G401 (cell line): ENCODE measurements at regions not wholly inside any gene's neighbourhood (a gene's known extent, or its start where the extent isn't known, plus 50 kb on each side); places are given as distances from the start of the nearest gene placed in this dataset.
"Not testable (repeated sequence)": the region's sequence is repeated elsewhere in the genome, so short reads cannot be mapped to it uniquely, and the experiment has no call there.

Experiments
- DNase-seq: peaks from one replicate; pipeline ENCODE4 v3.0.0-alpha.2; 2015; ENCODE audit warnings: low spot score
- in situ Hi-C: cut with HindIII; loops from 2 replicates; pipeline ENCODE4 v1.10.0; 2016; ENCODE audit warnings: low sequenced_read_pairs, mixed read lengths

GRCh38 chr2:90295036-90295750 lies 1603.7 kb downstream of the RPIA start:
- in situ Hi-C loops, DNase-seq: not testable (repeated sequence)

GRCh38 chr2:90296484-90296777 lies 1605.0 kb downstream of the RPIA start:
- DNase-seq, in situ Hi-C loops: not testable (repeated sequence)

DNA sequence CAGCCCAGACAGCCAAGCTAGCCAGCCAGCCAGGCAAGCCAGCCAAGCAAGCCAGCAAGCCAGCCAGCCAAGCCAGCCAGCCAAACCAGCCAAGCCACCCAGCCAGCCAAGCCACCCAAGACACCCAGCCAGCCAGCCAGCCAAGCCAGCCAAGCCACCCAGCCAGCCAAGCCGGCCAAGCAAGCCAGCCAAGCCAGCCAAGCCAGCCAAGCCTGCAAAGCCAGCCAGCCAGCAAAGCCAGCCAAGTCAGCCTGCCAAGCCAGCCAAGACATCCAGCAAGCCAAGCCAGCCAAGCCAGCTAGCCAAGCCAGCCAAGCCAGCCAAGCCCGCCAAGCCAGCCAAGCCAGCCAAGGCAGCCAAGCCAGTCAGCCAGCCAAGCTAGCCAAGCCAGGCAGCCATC lies 1606.2 kb downstream of the RPIA start:
- in situ Hi-C loops, DNase-seq: not testable (repeated sequence)

- in situ Hi-C loops, result not testable (repeated sequence)
These were observed 1606.8 kb downstream of the RPIA start for GRCh38 chr2:90298126-90298755.

DNA sequence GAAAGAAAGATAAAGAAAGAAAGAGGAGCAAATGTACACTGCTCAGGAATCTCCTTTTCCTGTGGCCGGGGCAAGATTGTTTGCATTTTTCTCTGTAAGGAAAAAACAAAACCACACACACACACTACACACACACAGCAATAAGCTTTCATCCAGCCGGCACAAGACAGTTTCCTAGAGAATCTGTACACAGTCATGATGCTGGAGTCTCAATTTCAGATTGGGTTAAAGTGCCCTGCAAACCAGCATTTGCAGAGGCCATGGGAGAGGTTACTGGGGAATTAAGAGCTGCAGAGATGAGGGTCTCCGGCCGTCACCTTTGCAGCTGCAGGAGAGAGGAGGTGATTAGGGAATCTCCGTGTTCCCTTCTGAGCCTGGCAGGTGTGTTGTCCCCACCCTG lies 1607.5 kb downstream of the RPIA start:
- in situ Hi-C loops, DNase-seq: not testable (repeated sequence)

More at GRCh38 chr2:90298126-90298755, 1606.8 kb downstream of the RPIA start:
- not testable (repeated sequence) for DNase-seq

- DNase-seq, in situ Hi-C loops: not testable (repeated sequence)
These were observed 1631.5 kb downstream of the RPIA start for GRCh38 chr2:90322982-90323381.

- in situ Hi-C loops, DNase-seq: not testable (repeated sequence)
These were observed 1632.4 kb downstream of the RPIA start for GRCh38 chr2:90323612-90324558.

DNA sequence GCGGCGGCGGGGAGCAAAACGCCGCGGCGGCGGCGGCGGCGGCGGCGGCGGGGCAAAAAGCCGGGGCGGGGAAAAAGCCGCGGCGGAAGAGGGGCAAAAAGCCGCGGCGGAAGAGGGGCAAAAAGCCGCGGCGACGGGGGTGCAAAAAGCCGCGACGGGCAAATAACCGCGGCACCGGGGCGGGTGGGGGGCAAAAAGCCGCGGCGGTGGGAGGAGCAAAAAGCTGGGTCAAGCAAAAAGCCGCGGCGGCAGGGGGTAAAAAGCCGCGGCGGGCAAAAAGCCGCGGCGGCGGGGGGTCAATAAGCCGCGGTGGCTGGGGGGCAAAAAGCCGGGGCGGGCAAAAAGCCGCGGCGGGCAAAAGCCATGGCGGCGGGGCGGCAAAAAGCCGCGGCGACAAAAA lies 1633.2 kb downstream of the RPIA start:
- DNase-seq, in situ Hi-C loops: not testable (repeated sequence)

DNA sequence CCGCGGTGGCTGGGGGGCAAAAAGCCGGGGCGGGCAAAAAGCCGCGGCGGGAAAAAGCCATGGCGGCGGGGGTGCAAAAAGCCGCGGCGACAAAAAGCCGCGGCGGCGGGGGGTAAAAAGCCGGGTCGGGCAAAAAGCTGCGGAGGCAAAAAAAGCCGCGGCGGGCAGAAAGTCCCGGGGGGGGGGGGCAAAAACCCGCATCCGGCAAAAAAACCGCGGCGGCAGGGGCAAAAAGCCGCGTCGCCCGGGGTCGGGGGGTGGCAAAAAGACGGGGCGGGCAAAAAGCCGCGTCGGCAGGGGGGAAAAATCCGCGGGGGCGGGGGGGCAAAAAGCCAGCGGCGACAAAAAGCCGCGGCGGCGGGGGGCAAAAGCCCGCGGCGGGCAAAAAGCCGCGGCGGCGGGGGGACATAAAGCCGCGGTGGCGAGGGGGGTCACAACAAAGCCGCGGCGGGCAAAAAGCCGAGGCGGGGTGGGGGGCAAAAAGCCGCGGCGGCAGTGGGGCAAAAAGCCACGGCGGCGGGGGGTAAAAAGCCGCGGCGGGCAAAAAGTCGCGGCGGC lies 1634.4 kb downstream of the RPIA start:
- in situ Hi-C loops, DNase-seq: not testable (repeated sequence)

DNA sequence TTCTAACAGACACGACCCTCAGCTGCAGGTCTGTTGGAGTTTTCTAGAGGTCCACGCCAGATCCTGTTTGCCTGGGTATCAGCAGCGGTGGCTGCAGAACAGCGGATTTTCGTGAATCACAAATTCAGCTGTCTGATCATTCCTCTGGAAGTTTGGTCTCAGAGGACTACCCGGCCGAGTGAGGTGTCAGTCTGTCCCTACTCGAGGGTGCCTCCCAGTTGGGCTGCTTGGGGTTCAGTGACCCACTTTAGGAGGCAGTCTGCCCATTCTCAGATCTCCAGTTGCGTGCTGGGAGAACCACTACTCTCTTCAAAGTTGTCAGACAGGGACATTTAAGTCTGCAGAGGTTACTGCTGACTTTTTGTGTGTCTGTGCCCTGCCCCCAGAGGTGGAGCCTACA lies 1664.1 kb downstream of the RPIA start:
- DNase-seq, in situ Hi-C loops: not testable (repeated sequence)

- in situ Hi-C loops, DNase-seq: not testable (repeated sequence)
These were observed 1667.9 kb downstream of the RPIA start for GRCh38 chr2:90359344-90359743.

- DNase-seq, in situ Hi-C loops: not testable (repeated sequence)
These were observed 1668.6 kb downstream of the RPIA start for GRCh38 chr2:90359887-90360730.

- in situ Hi-C loops, DNase-seq: not testable (repeated sequence)
These were observed 1669.2 kb downstream of the RPIA start for GRCh38 chr2:90360731-90361035.
